Testis (tissue), 2 donors: ENCODE measurements at regions not wholly inside any gene's neighbourhood (a gene's known extent, or its start where the extent isn't known, plus 50 kb on each side); places are given as distances from the start of the nearest gene placed in this dataset.

Experiments
- POLR2A ChIP-seq: fragments of 450-650 bp; IDR thresholded peaks from one replicate; pipeline ENCODE4 v1.6.1; 2017; ENCODE audit warnings: antibody characterized with exemption, mild to moderate bottlenecking, moderate library complexity
- TF ChIP-seq, protein P1 (sequence below), 3 experiments: fragments of 450-650 bp in 2 of 3; fragments of 200-600 bp in 1 of 3; sonication (generic) in 1 of 3; IDR thresholded peaks; one replicate each; pipeline ENCODE4 v1.5.1; 2016 to 2019; ENCODE audit warnings: antibody characterized with exemption in 3 of 3, mild to moderate bottlenecking in 2 of 3, moderate library complexity in 1 of 3

DNA sequence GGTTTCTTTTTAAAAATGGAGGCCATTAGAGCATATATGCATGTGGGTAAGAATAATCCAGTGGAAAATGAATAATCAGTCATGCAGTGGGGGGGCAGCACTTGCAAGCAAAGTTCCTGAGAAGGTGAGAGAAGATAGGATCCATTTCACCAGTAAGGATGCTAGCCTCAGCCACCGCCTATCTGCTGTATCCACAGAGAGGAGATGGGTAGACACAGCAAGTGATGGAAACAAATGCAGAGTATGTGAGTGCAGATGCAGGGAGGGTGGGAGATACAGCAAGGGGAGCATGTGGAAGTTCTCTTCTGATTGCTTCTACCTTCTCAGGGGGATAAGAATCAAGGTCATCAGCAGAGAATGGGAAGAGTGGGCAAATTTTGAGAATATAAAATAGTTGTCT lies 171.4 kb upstream of the PDE1C start:
- TF ChIP-seq, protein P1, sequence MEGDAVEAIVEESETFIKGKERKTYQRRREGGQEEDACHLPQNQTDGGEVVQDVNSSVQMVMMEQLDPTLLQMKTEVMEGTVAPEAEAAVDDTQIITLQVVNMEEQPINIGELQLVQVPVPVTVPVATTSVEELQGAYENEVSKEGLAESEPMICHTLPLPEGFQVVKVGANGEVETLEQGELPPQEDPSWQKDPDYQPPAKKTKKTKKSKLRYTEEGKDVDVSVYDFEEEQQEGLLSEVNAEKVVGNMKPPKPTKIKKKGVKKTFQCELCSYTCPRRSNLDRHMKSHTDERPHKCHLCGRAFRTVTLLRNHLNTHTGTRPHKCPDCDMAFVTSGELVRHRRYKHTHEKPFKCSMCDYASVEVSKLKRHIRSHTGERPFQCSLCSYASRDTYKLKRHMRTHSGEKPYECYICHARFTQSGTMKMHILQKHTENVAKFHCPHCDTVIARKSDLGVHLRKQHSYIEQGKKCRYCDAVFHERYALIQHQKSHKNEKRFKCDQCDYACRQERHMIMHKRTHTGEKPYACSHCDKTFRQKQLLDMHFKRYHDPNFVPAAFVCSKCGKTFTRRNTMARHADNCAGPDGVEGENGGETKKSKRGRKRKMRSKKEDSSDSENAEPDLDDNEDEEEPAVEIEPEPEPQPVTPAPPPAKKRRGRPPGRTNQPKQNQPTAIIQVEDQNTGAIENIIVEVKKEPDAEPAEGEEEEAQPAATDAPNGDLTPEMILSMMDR (IDR thresholded peaks at IDR 0.05): no peak
- TF ChIP-seq POLR2A: no peak
